ENCODE measurements at regions not wholly inside any gene's neighbourhood (a gene's known extent, or its start where the extent isn't known, plus 50 kb on each side); places are given as distances from the start of the nearest gene placed in this dataset.

GRCh38 chr2:122105171-122105876, 349.9 kb downstream of the TSN start:
- H3K36me3 ChIP-seq (ENCODE audit: low read depth): no peaks in the 10 kb centered on the region
- no peak overlapping the region for H3K9ac ChIP-seq
- H3K4me1 ChIP-seq (ENCODE audit: insufficient read depth): peaks cover 12% of the 10 kb centered on the region
- H3K27ac ChIP-seq: no peak overlapping the region
- H3K79me2 ChIP-seq (ENCODE audit: insufficient read depth): no peaks in the 10 kb centered on the region
- TF ChIP-seq EZH2phosphoT487 (IDR thresholded peaks at IDR 0.05; ENCODE audit: insufficient read depth, low read depth): no peak
- TF ChIP-seq EZH2 (IDR thresholded peaks at IDR 0.05; ENCODE audit: insufficient read depth, poor library complexity, severe bottlenecking): no peak
- H3K4me3 ChIP-seq: no peak overlapping the region
- no peak for DNase-seq
- no peaks in the 10 kb centered on the region for H4K20me1 ChIP-seq (ENCODE audit: insufficient read depth)
- H2AFZ ChIP-seq: no peak overlapping the region
- WGBS, 2 experiments (ENCODE audit: low coverage in 1 of 2, low lambda C conversion rate in 2 of 2, missing lambda C conversion rate in 2 of 2): 49 to 50% methylated on average over 2 of the region's 2 CpGs
- no peaks in the 10 kb centered on the region for H3K27me3 ChIP-seq (replicated peaks; ENCODE audit: insufficient read depth)
- H3K9me2 ChIP-seq (ENCODE audit: insufficient read depth): no peaks in the 10 kb centered on the region
- in situ Hi-C loops (cut with MboI): no loop called here
- peaks cover 10% of the 10 kb centered on the region; the same call in 1 of the 2 replicates for H3F3A ChIP-seq (ENCODE audit: insufficient read depth)
- H3K4me2 ChIP-seq (ENCODE audit: unreplicated experiment): no peak overlapping the region
- no peaks in the 10 kb centered on the region for H3K9me3 ChIP-seq (ENCODE audit: low read depth)

GRCh38 chr2:122105877-122106206, 350.4 kb downstream of the TSN start:
- H3K9me3 ChIP-seq (ENCODE audit: low read depth): no peaks in the 10 kb centered on the region
- H3K79me2 ChIP-seq (ENCODE audit: insufficient read depth): no peaks in the 10 kb centered on the region
- no peaks in the 10 kb centered on the region for H3K27me3 ChIP-seq (replicated peaks; ENCODE audit: insufficient read depth)
- peaks cover 7% of the 10 kb centered on the region for H3K4me1 ChIP-seq (ENCODE audit: insufficient read depth)
- no peak overlapping the region for H3K27ac ChIP-seq
- in situ Hi-C loops (cut with MboI): no loop called here
- no peak overlapping the region for H3K4me2 ChIP-seq (ENCODE audit: unreplicated experiment)
- no peak overlapping the region for H3K9ac ChIP-seq
- H3K4me3 ChIP-seq: no peak overlapping the region
- no peaks in the 10 kb centered on the region for H3K9me2 ChIP-seq (ENCODE audit: insufficient read depth)
- H3K36me3 ChIP-seq (ENCODE audit: low read depth): no peaks in the 10 kb centered on the region
- H2AFZ ChIP-seq: no peak overlapping the region
- WGBS, 2 experiments (ENCODE audit: low coverage in 1 of 2, low lambda C conversion rate in 2 of 2, missing lambda C conversion rate in 2 of 2): 50 to 52% methylated on average over 3 of the region's 3 CpGs
- TF ChIP-seq EZH2phosphoT487 (IDR thresholded peaks at IDR 0.05; ENCODE audit: insufficient read depth, low read depth) (no peak), EZH2 (IDR thresholded peaks at IDR 0.05; ENCODE audit: insufficient read depth, poor library complexity, severe bottlenecking) (no peak)
- no peak for DNase-seq
- peaks cover 6% of the 10 kb centered on the region; the same call in 1 of the 2 replicates for H3F3A ChIP-seq (ENCODE audit: insufficient read depth)
- no peaks in the 10 kb centered on the region for H4K20me1 ChIP-seq (ENCODE audit: insufficient read depth)

GRCh38 chr2:122108186-122108585, 352.7 kb downstream of the TSN start:
- H3K4me3 ChIP-seq: no peak overlapping the region
- H3K36me3 ChIP-seq (ENCODE audit: low read depth): no peaks in the 10 kb centered on the region
- in situ Hi-C loops (cut with MboI): no loop called here
- 30 to 46% methylated on average over 1 of the region's 1 CpG for WGBS, 2 experiments (ENCODE audit: low coverage in 1 of 2, low lambda C conversion rate in 2 of 2, missing lambda C conversion rate in 2 of 2)
- no peak for TF ChIP-seq EZH2 (IDR thresholded peaks at IDR 0.05; ENCODE audit: insufficient read depth, poor library complexity, severe bottlenecking)
- no peak for TF ChIP-seq EZH2phosphoT487 (IDR thresholded peaks at IDR 0.05; ENCODE audit: insufficient read depth, low read depth)
- no peaks in the 10 kb centered on the region for H3F3A ChIP-seq (ENCODE audit: insufficient read depth)
- no peak overlapping the region for H3K9ac ChIP-seq
- H3K79me2 ChIP-seq (ENCODE audit: insufficient read depth): no peaks in the 10 kb centered on the region
- no peak overlapping the region for H3K4me2 ChIP-seq (ENCODE audit: unreplicated experiment)
- no peaks in the 10 kb centered on the region for H3K9me2 ChIP-seq (ENCODE audit: insufficient read depth)
- no peak overlapping the region for H2AFZ ChIP-seq
- no peaks in the 10 kb centered on the region for H3K9me3 ChIP-seq (ENCODE audit: low read depth)
- no peaks in the 10 kb centered on the region for H4K20me1 ChIP-seq (ENCODE audit: insufficient read depth)
- H3K27ac ChIP-seq: no peak overlapping the region
- DNase-seq: no peak
- H3K4me1 ChIP-seq (ENCODE audit: insufficient read depth): no peaks in the 10 kb centered on the region
- H3K27me3 ChIP-seq (replicated peaks; ENCODE audit: insufficient read depth): no peaks in the 10 kb centered on the region

- TF ChIP-seq EZH2 (IDR thresholded peaks at IDR 0.05; ENCODE audit: insufficient read depth, poor library complexity, severe bottlenecking) (no peak), EZH2phosphoT487 (IDR thresholded peaks at IDR 0.05; ENCODE audit: insufficient read depth, low read depth) (no peak)
- no peak overlapping the region for H3K9ac ChIP-seq
- no peaks in the 10 kb centered on the region for H3F3A ChIP-seq (ENCODE audit: insufficient read depth)
- no peak overlapping the region for H3K4me3 ChIP-seq
- in situ Hi-C loops (cut with MboI): no loop called here
- H3K4me2 ChIP-seq (ENCODE audit: unreplicated experiment): no peak overlapping the region
- H3K4me1 ChIP-seq (ENCODE audit: insufficient read depth): no peaks in the 10 kb centered on the region
- no peak overlapping the region for H3K27ac ChIP-seq
- H2AFZ ChIP-seq: no peak overlapping the region
- H3K9me2 ChIP-seq (ENCODE audit: insufficient read depth): no peaks in the 10 kb centered on the region
- no peak for DNase-seq
- H3K36me3 ChIP-seq (ENCODE audit: low read depth): no peaks in the 10 kb centered on the region
- no peaks in the 10 kb centered on the region for H4K20me1 ChIP-seq (ENCODE audit: insufficient read depth)
- no peaks in the 10 kb centered on the region for H3K27me3 ChIP-seq (replicated peaks; ENCODE audit: insufficient read depth)
- WGBS, 2 experiments (ENCODE audit: low coverage in 1 of 2, low lambda C conversion rate in 2 of 2, missing lambda C conversion rate in 2 of 2): 56 to 60% methylated on average over 12 of the region's 12 CpGs
- no peaks in the 10 kb centered on the region for H3K9me3 ChIP-seq (ENCODE audit: low read depth)
- H3K79me2 ChIP-seq (ENCODE audit: insufficient read depth): no peaks in the 10 kb centered on the region
These were observed 357.0 kb downstream of the TSN start for GRCh38 chr2:122112216-122113005.
